GM12891 (cell line): ENCODE measurements at regions not wholly inside any gene's neighbourhood (a gene's known extent, or its start where the extent isn't known, plus 50 kb on each side); places are given as distances from the start of the nearest gene placed in this dataset.

Experiments
- POLR2A ChIP-seq: IDR thresholded peaks from 2 replicates; pipeline ENCODE4 v1.6.1; 2011; ENCODE audit warnings: low read depth, low read length, control low read depth
- POLR2AphosphoS5 ChIP-seq: IDR thresholded peaks from 2 replicates; pipeline ENCODE4 v1.6.1; 2011; ENCODE audit warnings: low read depth, low read length, control low read depth

- TF ChIP-seq POLR2AphosphoS5 (no peak), POLR2A (no peak)
Measured at GRCh38 chr2:57534358-57534757, 512.2 kb upstream of the VRK2 start.
